SK-N-SH treated with all-trans-retinoic acid at 6 μM for 48 hours (cell line): ENCODE measurements at regions not wholly inside any gene's neighbourhood (a gene's known extent, or its start where the extent isn't known, plus 50 kb on each side); places are given as distances from the start of the nearest gene placed in this dataset.

Source experiments
- OSR1 ChIP-seq: fragments of 250-450 bp; sonication (Bioruptor Pico); IDR thresholded peaks from 2 replicates; pipeline ENCODE4 v1.8.0; 2022; ENCODE audit warnings: moderate library complexity, mild to moderate bottlenecking, inconsistent platforms
- RARB ChIP-seq: fragments of 250-450 bp; sonication (Bioruptor Pico); IDR thresholded peaks from 2 replicates; pipeline ENCODE4 v1.8.0; 2021; ENCODE audit warnings: mild to moderate bottlenecking, moderate library complexity
- TOX ChIP-seq: fragments of 250-450 bp; sonication (Bioruptor Pico); IDR thresholded peaks from 2 replicates; pipeline ENCODE4 v1.8.0; 2021; ENCODE audit warnings: mild to moderate bottlenecking, moderate library complexity, borderline replicate concordance
- ZFP3 ChIP-seq: fragments of 250-450 bp; sonication (Bioruptor Pico); IDR thresholded peaks from 2 replicates; pipeline ENCODE4 v1.5.0; 2020; ENCODE audit warnings: mild to moderate bottlenecking, moderate library complexity
- TF ChIP-seq, protein P1 (sequence below): fragments of 250-450 bp; sonication (Bioruptor Pico); IDR thresholded peaks from 2 replicates; pipeline ENCODE4 v1.5.1; 2020; ENCODE audit warnings: low read depth, mild to moderate bottlenecking, moderate library complexity
- TF ChIP-seq, protein P2 (sequence below): fragments of 250-450 bp; sonication (Bioruptor Pico); IDR thresholded peaks from 2 replicates; pipeline ENCODE4 v1.8.0; 2020; ENCODE audit warnings: mild to moderate bottlenecking, moderate library complexity, borderline replicate concordance

DNA sequence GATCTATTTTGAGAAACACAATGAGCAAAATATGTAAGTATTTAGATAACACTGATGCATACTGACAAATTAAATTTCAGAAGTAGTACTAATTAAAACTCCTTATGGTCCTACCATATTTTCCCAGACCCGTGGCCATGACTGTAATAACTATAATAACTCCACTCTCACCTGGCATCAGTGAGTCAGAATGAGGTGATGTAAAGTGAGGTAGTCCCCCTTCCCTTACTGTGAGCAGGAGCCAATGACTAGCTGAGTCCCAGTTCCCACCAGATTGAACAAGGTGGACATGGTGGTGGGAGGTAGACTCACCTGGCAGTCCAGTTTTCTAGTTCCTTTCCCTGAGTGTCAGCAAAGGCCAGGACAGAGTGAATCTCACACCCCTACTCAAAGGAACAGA, 630.5 kb upstream of the IGFBP3 start:
- TF ChIP-seq, protein P1, sequence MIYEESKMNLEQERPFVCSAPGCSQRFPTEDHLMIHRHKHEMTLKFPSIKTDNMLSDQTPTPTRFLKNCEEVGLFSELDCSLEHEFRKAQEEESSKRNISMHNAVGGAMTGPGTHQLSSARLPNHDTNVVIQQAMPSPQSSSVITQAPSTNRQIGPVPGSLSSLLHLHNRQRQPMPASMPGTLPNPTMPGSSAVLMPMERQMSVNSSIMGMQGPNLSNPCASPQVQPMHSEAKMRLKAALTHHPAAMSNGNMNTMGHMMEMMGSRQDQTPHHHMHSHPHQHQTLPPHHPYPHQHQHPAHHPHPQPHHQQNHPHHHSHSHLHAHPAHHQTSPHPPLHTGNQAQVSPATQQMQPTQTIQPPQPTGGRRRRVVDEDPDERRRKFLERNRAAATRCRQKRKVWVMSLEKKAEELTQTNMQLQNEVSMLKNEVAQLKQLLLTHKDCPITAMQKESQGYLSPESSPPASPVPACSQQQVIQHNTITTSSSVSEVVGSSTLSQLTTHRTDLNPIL (CRISPR knock-in tag): no peak
- TF ChIP-seq TOX: no peak
- TF ChIP-seq ZFP3 (CRISPR knock-in tag): no peak
- TF ChIP-seq OSR1 (CRISPR knock-in tag): no peak
- TF ChIP-seq, protein P2, sequence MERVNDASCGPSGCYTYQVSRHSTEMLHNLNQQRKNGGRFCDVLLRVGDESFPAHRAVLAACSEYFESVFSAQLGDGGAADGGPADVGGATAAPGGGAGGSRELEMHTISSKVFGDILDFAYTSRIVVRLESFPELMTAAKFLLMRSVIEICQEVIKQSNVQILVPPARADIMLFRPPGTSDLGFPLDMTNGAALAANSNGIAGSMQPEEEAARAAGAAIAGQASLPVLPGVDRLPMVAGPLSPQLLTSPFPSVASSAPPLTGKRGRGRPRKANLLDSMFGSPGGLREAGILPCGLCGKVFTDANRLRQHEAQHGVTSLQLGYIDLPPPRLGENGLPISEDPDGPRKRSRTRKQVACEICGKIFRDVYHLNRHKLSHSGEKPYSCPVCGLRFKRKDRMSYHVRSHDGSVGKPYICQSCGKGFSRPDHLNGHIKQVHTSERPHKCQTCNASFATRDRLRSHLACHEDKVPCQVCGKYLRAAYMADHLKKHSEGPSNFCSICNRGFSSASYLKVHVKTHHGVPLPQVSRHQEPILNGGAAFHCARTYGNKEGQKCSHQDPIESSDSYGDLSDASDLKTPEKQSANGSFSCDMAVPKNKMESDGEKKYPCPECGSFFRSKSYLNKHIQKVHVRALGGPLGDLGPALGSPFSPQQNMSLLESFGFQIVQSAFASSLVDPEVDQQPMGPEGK (CRISPR knock-in tag): no peak
- TF ChIP-seq RARB (CRISPR knock-in tag): no peak
